ENCODE measurements at regions not wholly inside any gene's neighbourhood (a gene's known extent, or its start where the extent isn't known, plus 50 kb on each side); places are given as distances from the start of the nearest gene placed in this dataset.
A peak's percentile ranks its signal among the peaks of the same experiment; 100 is the strongest.

- Histone ChIP-seq H3K4me3 (replicated peaks in 1 of 3) (no peak overlapping the region), H3K9me3 (no peaks in the 10 kb centered on the region), H3K4me1 (peaks cover 0 to 7% of the 10 kb centered on the region in 2 donors), H3K27me3 (no peaks in the 10 kb centered on the region), H3K27ac (no peak overlapping the region), H3K36me3 (no peaks in the 10 kb centered on the region)
- intact Hi-C loops (cut with DNase I) = no loop called here
- TF ChIP-seq CTCF (IDR thresholded peaks at IDR 0.05) (no peak), POLR2A (IDR thresholded peaks at IDR 0.05) (no peak)
- no peak for DNase-seq
- 86 to 89% methylated on average over 3 of the region's 3 CpGs for WGBS, 2 donors
Measured at GRCh38 chr5:167232675-167233311, 1058.7 kb upstream of the WWC1 start.

- peak overlapping the region in 1 of 3 donors; percentile 48 for H3K27ac ChIP-seq
- DNase-seq = no peak
Measured at GRCh38 chr5:167233507-167234220, 1057.8 kb upstream of the WWC1 start.

GRCh38 chr5:167241436-167242067 lies 1049.9 kb upstream of the WWC1 start:
- intact Hi-C loops (cut with DNase I) = no loop called here
- no peak overlapping the region for H3K4me3 ChIP-seq (replicated peaks in 1 of 3)
- no peaks in the 10 kb centered on the region for H3K36me3 ChIP-seq
- TF ChIP-seq POLR2A (IDR thresholded peaks at IDR 0.05) (no peak), CTCF (IDR thresholded peaks at IDR 0.05) (no peak)
- no peak for DNase-seq
- 82 to 86% methylated on average over 6 of the region's 6 CpGs for WGBS, 2 donors
- no peaks in the 10 kb centered on the region for H3K4me1 ChIP-seq
- no peaks in the 10 kb centered on the region for H3K9me3 ChIP-seq
- H3K27me3 ChIP-seq = no peaks in the 10 kb centered on the region
- H3K27ac ChIP-seq = no peak overlapping the region

More at GRCh38 chr5:167233507-167234220, 1057.8 kb upstream of the WWC1 start:
- no peaks in the 10 kb centered on the region for H3K36me3 ChIP-seq
- 37 to 41% methylated on average over 3 of the region's 3 CpGs for WGBS, 2 donors
- H3K4me1 ChIP-seq = peaks cover 0 to 7% of the 10 kb centered on the region in 2 donors
- TF ChIP-seq CTCF (IDR thresholded peaks at IDR 0.05) (no peak), POLR2A (IDR thresholded peaks at IDR 0.05) (no peak)
- intact Hi-C loops (cut with DNase I) = no loop called here
- H3K4me3 ChIP-seq (replicated peaks in 1 of 3) = no peak overlapping the region
- H3K27me3 ChIP-seq = no peaks in the 10 kb centered on the region
- no peaks in the 10 kb centered on the region for H3K9me3 ChIP-seq

GRCh38 chr5:167242701-167243100 lies 1048.7 kb upstream of the WWC1 start:
- intact Hi-C loops (cut with DNase I) = no loop called here
- no peaks in the 10 kb centered on the region for H3K27me3 ChIP-seq
- WGBS, 2 donors = 80 to 85% methylated on average over 4 of the region's 4 CpGs

More at GRCh38 chr5:167242701-167243100, 1048.7 kb upstream of the WWC1 start:
- Histone ChIP-seq H3K9me3 (no peaks in the 10 kb centered on the region), H3K4me1 (no peaks in the 10 kb centered on the region), H3K27ac (no peak overlapping the region), H3K36me3 (no peaks in the 10 kb centered on the region), H3K4me3 (replicated peaks in 1 of 3) (no peak overlapping the region)
- TF ChIP-seq CTCF (IDR thresholded peaks at IDR 0.05) (no peak), POLR2A (IDR thresholded peaks at IDR 0.05) (no peak)
- no peak for DNase-seq

Data from thyroid gland (tissue), 4 donors.